ENCODE measurements at regions not wholly inside any gene's neighbourhood (a gene's known extent, or its start where the extent isn't known, plus 50 kb on each side); places are given as distances from the start of the nearest gene placed in this dataset.

GRCh38 chr10:116006508-116006907 is 266.5 kb downstream of the GFRA1 start:
- Mint-ChIP-seq H3K36me3 (no peaks in the 10 kb centered on the region), H3K9me3 (peaks cover 9% of the 10 kb centered on the region), H3K27me3 (no peaks in the 10 kb centered on the region), H3K4me3 (no peak overlapping the region), H3K4me1 (ENCODE audit: low read depth in 2 of 2) (no peaks in the 10 kb centered on the region), H3K27ac (no peak overlapping the region)
- ATAC-seq (no peak), DNase-seq (ENCODE audit: low spot score) (no peak)

GRCh38 chr10:116005301-116005700 is 267.7 kb downstream of the GFRA1 start:
- ATAC-seq (no peak), DNase-seq (ENCODE audit: low spot score) (no peak)
- Mint-ChIP-seq H3K36me3 (no peaks in the 10 kb centered on the region), H3K9me3 (peaks cover 13% of the 10 kb centered on the region), H3K27ac (no peak overlapping the region), H3K27me3 (no peaks in the 10 kb centered on the region), H3K4me1 (ENCODE audit: low read depth in 2 of 2) (no peaks in the 10 kb centered on the region), H3K4me3 (no peak overlapping the region)

- no peak overlapping the region for H3K4me3 Mint-ChIP-seq
- H3K27ac Mint-ChIP-seq: no peak overlapping the region
Measured at GRCh38 chr10:116002735-116003134, 270.3 kb downstream of the GFRA1 start.

GRCh38 chr10:116001976-116002375 is 271.0 kb downstream of the GFRA1 start:
- Mint-ChIP-seq H3K36me3 (no peaks in the 10 kb centered on the region), H3K4me3 (no peak overlapping the region), H3K27ac (no peak overlapping the region), H3K9me3 (peaks cover 12% of the 10 kb centered on the region), H3K27me3 (no peaks in the 10 kb centered on the region), H3K4me1 (ENCODE audit: low read depth in 2 of 2) (no peaks in the 10 kb centered on the region)
- no peak for ATAC-seq
- no peak for DNase-seq (ENCODE audit: low spot score)

More at GRCh38 chr10:116002735-116003134, 270.3 kb downstream of the GFRA1 start:
- no peaks in the 10 kb centered on the region for H3K4me1 Mint-ChIP-seq (ENCODE audit: low read depth in 2 of 2)
- ATAC-seq: no peak
- H3K9me3 Mint-ChIP-seq: peaks cover 12% of the 10 kb centered on the region
- no peak for DNase-seq (ENCODE audit: low spot score)
- H3K36me3 Mint-ChIP-seq: no peaks in the 10 kb centered on the region
- H3K27me3 Mint-ChIP-seq: no peaks in the 10 kb centered on the region

GRCh38 chr10:116001262-116001857 is 271.6 kb downstream of the GFRA1 start:
- H3K27me3 Mint-ChIP-seq: no peaks in the 10 kb centered on the region
- no peak overlapping the region for H3K27ac Mint-ChIP-seq
- H3K4me1 Mint-ChIP-seq (ENCODE audit: low read depth in 2 of 2): no peaks in the 10 kb centered on the region
- ATAC-seq (no peak), DNase-seq (ENCODE audit: low spot score) (no peak)
- no peak overlapping the region for H3K4me3 Mint-ChIP-seq
- H3K36me3 Mint-ChIP-seq: no peaks in the 10 kb centered on the region
- H3K9me3 Mint-ChIP-seq: peaks cover 13% of the 10 kb centered on the region

- no peaks in the 10 kb centered on the region for H3K36me3 Mint-ChIP-seq
- peak in 1 of 2 donors; percentile 31 for ATAC-seq
- H3K9me3 Mint-ChIP-seq: peaks cover 16% of the 10 kb centered on the region
- H3K27me3 Mint-ChIP-seq: no peaks in the 10 kb centered on the region
- no peak for DNase-seq (ENCODE audit: low spot score)
- no peak overlapping the region for H3K27ac Mint-ChIP-seq
- H3K4me3 Mint-ChIP-seq: no peak overlapping the region
- H3K4me1 Mint-ChIP-seq (ENCODE audit: low read depth in 2 of 2): no peaks in the 10 kb centered on the region
Measured at GRCh38 chr10:116000151-116000842, 272.7 kb downstream of the GFRA1 start.
